SU-DHL-6 (cell line): ENCODE measurements at regions not wholly inside any gene's neighbourhood (a gene's known extent, or its start where the extent isn't known, plus 50 kb on each side); places are given as distances from the start of the nearest gene placed in this dataset.

Experiments used
- EZH2phosphoT487 ChIP-seq: fragments of 200-600 bp; sonication (generic), shearing (Covaris generic); conservative IDR thresholded peaks from 2 replicates; pipeline ENCODE4 v1.6.1; 2018; ENCODE audit warnings: mild to moderate bottlenecking, antibody characterized with exemption, low read length, moderate library complexity, mixed read lengths
- TF ChIP-seq, protein P1 (sequence below): fragments of 200-600 bp; sonication (generic); IDR thresholded peaks from one replicate; pipeline ENCODE4 v1.5.1; 2017; ENCODE audit warnings: antibody characterized with exemption, mild to moderate bottlenecking, low read length, moderate library complexity; ENCODE audit not compliant: insufficient read depth, poor library complexity, severe bottlenecking

DNA sequence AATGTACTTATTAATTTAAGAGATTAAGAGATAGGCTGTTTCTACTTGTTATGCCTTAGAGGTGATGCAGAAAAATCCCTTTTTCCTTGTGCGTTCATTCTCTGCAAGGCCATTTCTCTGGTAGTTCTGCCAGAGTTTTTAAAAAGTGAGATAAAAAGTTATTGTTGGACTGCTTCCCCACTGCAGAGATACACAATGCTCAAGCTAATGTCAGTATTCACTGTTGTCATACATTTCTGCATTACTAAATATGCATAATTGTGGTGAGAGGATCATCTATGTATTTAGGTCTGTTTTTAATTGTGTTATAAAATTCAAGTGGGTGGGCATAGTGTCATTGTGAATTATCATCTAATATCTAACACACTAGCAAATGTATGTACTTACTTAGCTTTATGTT is 600.4 kb downstream of the HTR1B start:
- TF ChIP-seq, protein P1, sequence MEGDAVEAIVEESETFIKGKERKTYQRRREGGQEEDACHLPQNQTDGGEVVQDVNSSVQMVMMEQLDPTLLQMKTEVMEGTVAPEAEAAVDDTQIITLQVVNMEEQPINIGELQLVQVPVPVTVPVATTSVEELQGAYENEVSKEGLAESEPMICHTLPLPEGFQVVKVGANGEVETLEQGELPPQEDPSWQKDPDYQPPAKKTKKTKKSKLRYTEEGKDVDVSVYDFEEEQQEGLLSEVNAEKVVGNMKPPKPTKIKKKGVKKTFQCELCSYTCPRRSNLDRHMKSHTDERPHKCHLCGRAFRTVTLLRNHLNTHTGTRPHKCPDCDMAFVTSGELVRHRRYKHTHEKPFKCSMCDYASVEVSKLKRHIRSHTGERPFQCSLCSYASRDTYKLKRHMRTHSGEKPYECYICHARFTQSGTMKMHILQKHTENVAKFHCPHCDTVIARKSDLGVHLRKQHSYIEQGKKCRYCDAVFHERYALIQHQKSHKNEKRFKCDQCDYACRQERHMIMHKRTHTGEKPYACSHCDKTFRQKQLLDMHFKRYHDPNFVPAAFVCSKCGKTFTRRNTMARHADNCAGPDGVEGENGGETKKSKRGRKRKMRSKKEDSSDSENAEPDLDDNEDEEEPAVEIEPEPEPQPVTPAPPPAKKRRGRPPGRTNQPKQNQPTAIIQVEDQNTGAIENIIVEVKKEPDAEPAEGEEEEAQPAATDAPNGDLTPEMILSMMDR, result no peak
- no peak for TF ChIP-seq EZH2phosphoT487
